Renal pelvis (tissue), 1 donor: ENCODE measurements at regions not wholly inside any gene's neighbourhood (a gene's known extent, or its start where the extent isn't known, plus 50 kb on each side); places are given as distances from the start of the nearest gene placed in this dataset.

ENCODE experiments used
- DNase-seq: peaks from one replicate; pipeline ENCODE4 v3.0.0-alpha.2; 2013

GRCh38 chr20:10921491-10922010 is 247.8 kb upstream of the JAG1 start:
- no peak for DNase-seq

- no peak for DNase-seq
Measured at GRCh38 chr20:10922506-10922905, 248.7 kb upstream of the JAG1 start.

GRCh38 chr20:10922941-10923340 is 249.1 kb upstream of the JAG1 start:
- DNase-seq, result no peak

GRCh38 chr20:10924644-10925201 is 250.9 kb upstream of the JAG1 start:
- DNase-seq, result no peak

- DNase-seq, result no peak
Measured at GRCh38 chr20:10925767-10926166, 252.0 kb upstream of the JAG1 start.

GRCh38 chr20:10927011-10927583 is 253.3 kb upstream of the JAG1 start:
- DNase-seq, result no peak

GRCh38 chr20:10927936-10928840 is 254.4 kb upstream of the JAG1 start:
- DNase-seq, result no peak

- no peak for DNase-seq
Measured at GRCh38 chr20:10928841-10929421, 255.1 kb upstream of the JAG1 start.

GRCh38 chr20:10935658-10936402 is 262.0 kb upstream of the JAG1 start:
- no peak for DNase-seq

- DNase-seq, result no peak
Measured at GRCh38 chr20:10936786-10937185, 263.0 kb upstream of the JAG1 start.

GRCh38 chr20:10939331-10939941 is 265.6 kb upstream of the JAG1 start:
- no peak for DNase-seq

GRCh38 chr20:10940941-10941340 is 267.1 kb upstream of the JAG1 start:
- DNase-seq, result no peak

- DNase-seq, result peak; percentile 31
Measured at GRCh38 chr20:10943686-10944265, 270.0 kb upstream of the JAG1 start.

- no peak for DNase-seq
Measured at GRCh38 chr20:10946124-10946880, 272.5 kb upstream of the JAG1 start.

- no peak for DNase-seq
Measured at GRCh38 chr20:10947726-10948125, 273.9 kb upstream of the JAG1 start.

- no peak for DNase-seq
Measured at GRCh38 chr20:10949930-10950783, 276.4 kb upstream of the JAG1 start.

- DNase-seq, result no peak
Measured at GRCh38 chr20:10951216-10951615, 277.4 kb upstream of the JAG1 start.

- no peak for DNase-seq
Measured at GRCh38 chr20:10951904-10952303, 278.1 kb upstream of the JAG1 start.

- no peak for DNase-seq
Measured at GRCh38 chr20:10953437-10953836, 279.6 kb upstream of the JAG1 start.
